Dendritic cell treated with granulocyte-macrophage colony-stimulating factor and Interleukin-4, amounts not matched to agents 40 ng/mL and 50 ng/mL, for 4 days (primary cell): ENCODE measurements at regions not wholly inside any gene's neighbourhood (a gene's known extent, or its start where the extent isn't known, plus 50 kb on each side); places are given as distances from the start of the nearest gene placed in this dataset.

Source experiments
- H3K27ac Mint-ChIP-seq: one replicate; pipeline ENCODE4 v1.8.0; 2022; ENCODE audit warnings: mild to moderate bottlenecking, mixed read lengths
- H3K27me3 Mint-ChIP-seq: one replicate; pipeline ENCODE4 v1.8.0; 2022; ENCODE audit warnings: mild to moderate bottlenecking, mixed read lengths
- H3K36me3 Mint-ChIP-seq: one replicate; pipeline ENCODE4 v1.8.0; 2022; ENCODE audit warnings: low read depth, mixed read lengths
- H3K4me1 Mint-ChIP-seq: one replicate; pipeline ENCODE4 v1.8.0; 2022; ENCODE audit warnings: low read depth, mixed read lengths
- H3K4me3 Mint-ChIP-seq: one replicate; pipeline ENCODE4 v1.8.0; 2022; ENCODE audit warnings: mild to moderate bottlenecking, moderate library complexity, mixed read lengths
- H3K9me3 Mint-ChIP-seq: one replicate; pipeline ENCODE4 v1.8.0; 2022; ENCODE audit warnings: mixed read lengths
- intact Hi-C: fragments of 100-400 bp; cut with micrococcal nuclease; formaldehyde crosslinking; loops from one replicate; pipeline ENCODE4 v1.15.0; 2022

GRCh38 chr11:106425819-106426218 lies 348.4 kb downstream of the AASDHPPT start:
- H3K27me3 Mint-ChIP-seq: no peaks in the 10 kb centered on the region
- H3K4me3 Mint-ChIP-seq: no peak overlapping the region
- no peak overlapping the region for H3K27ac Mint-ChIP-seq
- intact Hi-C loops: no loop called here
- H3K4me1 Mint-ChIP-seq: no peaks in the 10 kb centered on the region
- peaks cover 4% of the 10 kb centered on the region for H3K9me3 Mint-ChIP-seq
- no peaks in the 10 kb centered on the region for H3K36me3 Mint-ChIP-seq

GRCh38 chr11:106426696-106427095 lies 349.2 kb downstream of the AASDHPPT start:
- Mint-ChIP-seq H3K4me3 (no peak overlapping the region), H3K4me1 (no peaks in the 10 kb centered on the region), H3K36me3 (no peaks in the 10 kb centered on the region), H3K27me3 (no peaks in the 10 kb centered on the region), H3K27ac (no peak overlapping the region), H3K9me3 (peaks cover 3% of the 10 kb centered on the region)
- intact Hi-C loops: no loop called here

- Mint-ChIP-seq H3K27ac (no peak overlapping the region), H3K4me3 (no peak overlapping the region), H3K9me3 (peaks cover 8% of the 10 kb centered on the region), H3K36me3 (no peaks in the 10 kb centered on the region), H3K27me3 (no peaks in the 10 kb centered on the region), H3K4me1 (no peaks in the 10 kb centered on the region)
- intact Hi-C loops: no loop called here
Observed at GRCh38 chr11:106427736-106428135, 350.3 kb downstream of the AASDHPPT start.

- Mint-ChIP-seq H3K9me3 (peaks cover 22% of the 10 kb centered on the region), H3K4me1 (no peaks in the 10 kb centered on the region), H3K36me3 (no peaks in the 10 kb centered on the region), H3K4me3 (no peak overlapping the region), H3K27ac (no peak overlapping the region), H3K27me3 (no peaks in the 10 kb centered on the region)
- intact Hi-C loops: no loop called here
Observed at GRCh38 chr11:106442032-106442431, 364.6 kb downstream of the AASDHPPT start.

- no peaks in the 10 kb centered on the region for H3K4me1 Mint-ChIP-seq
- H3K9me3 Mint-ChIP-seq: peaks cover 33% of the 10 kb centered on the region
- intact Hi-C loops: no loop called here
- no peaks in the 10 kb centered on the region for H3K36me3 Mint-ChIP-seq
- H3K27me3 Mint-ChIP-seq: no peaks in the 10 kb centered on the region
- no peak overlapping the region for H3K4me3 Mint-ChIP-seq
- H3K27ac Mint-ChIP-seq: no peak overlapping the region
Observed at GRCh38 chr11:106446302-106446701, 368.8 kb downstream of the AASDHPPT start.

GRCh38 chr11:106446955-106447354 lies 369.5 kb downstream of the AASDHPPT start:
- Mint-ChIP-seq H3K36me3 (no peaks in the 10 kb centered on the region), H3K27me3 (no peaks in the 10 kb centered on the region), H3K4me3 (no peak overlapping the region), H3K4me1 (no peaks in the 10 kb centered on the region), H3K9me3 (peaks cover 37% of the 10 kb centered on the region), H3K27ac (no peak overlapping the region)
- intact Hi-C loops: no loop called here

GRCh38 chr11:106447631-106448191 lies 370.2 kb downstream of the AASDHPPT start:
- Mint-ChIP-seq H3K27ac (no peak overlapping the region), H3K4me1 (no peaks in the 10 kb centered on the region), H3K9me3 (peaks cover 37% of the 10 kb centered on the region), H3K27me3 (no peaks in the 10 kb centered on the region), H3K4me3 (no peak overlapping the region), H3K36me3 (no peaks in the 10 kb centered on the region)
- intact Hi-C loops: no loop called here

GRCh38 chr11:106449763-106450162 lies 372.3 kb downstream of the AASDHPPT start:
- H3K27me3 Mint-ChIP-seq: no peaks in the 10 kb centered on the region
- intact Hi-C loops: no loop called here
- no peak overlapping the region for H3K27ac Mint-ChIP-seq
- no peaks in the 10 kb centered on the region for H3K4me1 Mint-ChIP-seq
- peaks cover 46% of the 10 kb centered on the region for H3K9me3 Mint-ChIP-seq
- no peaks in the 10 kb centered on the region for H3K36me3 Mint-ChIP-seq
- H3K4me3 Mint-ChIP-seq: no peak overlapping the region

GRCh38 chr11:106451228-106451922 lies 373.9 kb downstream of the AASDHPPT start:
- H3K4me3 Mint-ChIP-seq: no peak overlapping the region
- H3K27ac Mint-ChIP-seq: no peak overlapping the region
- intact Hi-C loops: no loop called here
- no peaks in the 10 kb centered on the region for H3K27me3 Mint-ChIP-seq
- H3K36me3 Mint-ChIP-seq: no peaks in the 10 kb centered on the region
- peaks cover 40% of the 10 kb centered on the region for H3K9me3 Mint-ChIP-seq
- H3K4me1 Mint-ChIP-seq: no peaks in the 10 kb centered on the region

GRCh38 chr11:106456647-106457046 lies 379.2 kb downstream of the AASDHPPT start:
- Mint-ChIP-seq H3K36me3 (no peaks in the 10 kb centered on the region), H3K27ac (no peak overlapping the region), H3K27me3 (no peaks in the 10 kb centered on the region), H3K9me3 (peaks cover 30% of the 10 kb centered on the region), H3K4me3 (no peak overlapping the region), H3K4me1 (no peaks in the 10 kb centered on the region)
- intact Hi-C loops: no loop called here

- H3K4me3 Mint-ChIP-seq: no peak overlapping the region
- no peaks in the 10 kb centered on the region for H3K27me3 Mint-ChIP-seq
- no peaks in the 10 kb centered on the region for H3K36me3 Mint-ChIP-seq
- H3K27ac Mint-ChIP-seq: no peak overlapping the region
- no peaks in the 10 kb centered on the region for H3K4me1 Mint-ChIP-seq
- peaks cover 37% of the 10 kb centered on the region for H3K9me3 Mint-ChIP-seq
- intact Hi-C loops: no loop called here
Observed at GRCh38 chr11:106457727-106458126, 380.3 kb downstream of the AASDHPPT start.

- H3K27ac Mint-ChIP-seq: no peak overlapping the region
- no peak overlapping the region for H3K4me3 Mint-ChIP-seq
- H3K36me3 Mint-ChIP-seq: no peaks in the 10 kb centered on the region
- H3K9me3 Mint-ChIP-seq: peaks cover 33% of the 10 kb centered on the region
- intact Hi-C loops: no loop called here
- H3K4me1 Mint-ChIP-seq: no peaks in the 10 kb centered on the region
- H3K27me3 Mint-ChIP-seq: no peaks in the 10 kb centered on the region
Observed at GRCh38 chr11:106459135-106459534, 381.7 kb downstream of the AASDHPPT start.

GRCh38 chr11:106461148-106461691 lies 383.8 kb downstream of the AASDHPPT start:
- no peaks in the 10 kb centered on the region for H3K4me1 Mint-ChIP-seq
- intact Hi-C loops: no loop called here
- H3K36me3 Mint-ChIP-seq: no peaks in the 10 kb centered on the region
- no peak overlapping the region for H3K27ac Mint-ChIP-seq
- peaks cover 31% of the 10 kb centered on the region for H3K9me3 Mint-ChIP-seq
- no peaks in the 10 kb centered on the region for H3K27me3 Mint-ChIP-seq
- H3K4me3 Mint-ChIP-seq: no peak overlapping the region

GRCh38 chr11:106461839-106462545 lies 384.5 kb downstream of the AASDHPPT start:
- Mint-ChIP-seq H3K4me3 (no peak overlapping the region), H3K36me3 (no peaks in the 10 kb centered on the region), H3K27ac (no peak overlapping the region), H3K27me3 (no peaks in the 10 kb centered on the region), H3K9me3 (peaks cover 31% of the 10 kb centered on the region), H3K4me1 (no peaks in the 10 kb centered on the region)
- intact Hi-C loops: no loop called here
